HG03354 (cell line): ENCODE measurements at regions not wholly inside any gene's neighbourhood (a gene's known extent, or its start where the extent isn't known, plus 50 kb on each side); places are given as distances from the start of the nearest gene placed in this dataset.
A peak's percentile ranks its signal among the peaks of the same experiment; 100 is the strongest.
"Not testable (repeated sequence)": the region's sequence is repeated elsewhere in the genome, so short reads cannot be mapped to it uniquely, and the experiment has no call there.

ENCODE experiments used
- ATAC-seq: cut with Tn5 transposase; IDR thresholded peaks from one replicate; pipeline ENCODE4 v1.9.1; 2021; ENCODE audit warnings: mild to moderate bottlenecking; ENCODE audit not compliant: unreplicated experiment, poor library complexity, severe bottlenecking

DNA sequence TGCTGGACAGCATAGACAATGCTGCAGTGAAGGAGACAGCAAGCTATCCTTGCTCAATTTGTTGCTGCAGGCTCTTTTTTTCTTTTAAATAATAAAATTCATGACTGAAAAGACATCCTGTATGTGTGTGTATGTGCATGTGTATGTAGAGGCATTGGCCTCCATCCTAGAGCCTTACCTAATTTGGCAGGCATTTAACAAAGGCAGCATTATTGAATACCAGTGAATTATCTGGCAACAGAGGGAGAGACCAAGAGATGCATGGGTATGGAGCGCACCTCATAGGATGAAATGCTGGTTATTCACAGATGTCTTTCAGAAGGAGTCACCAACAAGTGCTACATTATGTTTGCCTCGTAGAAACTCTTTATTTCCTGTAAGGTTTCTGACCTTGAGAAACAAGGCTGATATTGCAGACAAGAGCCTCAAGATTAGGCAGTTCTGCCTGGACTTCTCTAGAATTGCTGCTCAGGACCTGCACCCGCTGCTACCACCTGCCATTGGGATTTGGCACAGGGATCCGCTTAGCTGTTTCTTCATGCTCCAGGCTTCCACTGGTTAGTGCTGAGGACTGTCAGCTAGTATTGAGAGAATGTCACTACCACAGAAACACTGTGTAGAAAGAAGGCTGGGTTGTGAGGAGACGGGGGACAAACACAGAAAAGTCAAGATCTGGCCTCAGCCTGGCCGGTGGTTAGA lies 247.7 kb upstream of the RFX3 start:
- ATAC-seq, result no peak

DNA sequence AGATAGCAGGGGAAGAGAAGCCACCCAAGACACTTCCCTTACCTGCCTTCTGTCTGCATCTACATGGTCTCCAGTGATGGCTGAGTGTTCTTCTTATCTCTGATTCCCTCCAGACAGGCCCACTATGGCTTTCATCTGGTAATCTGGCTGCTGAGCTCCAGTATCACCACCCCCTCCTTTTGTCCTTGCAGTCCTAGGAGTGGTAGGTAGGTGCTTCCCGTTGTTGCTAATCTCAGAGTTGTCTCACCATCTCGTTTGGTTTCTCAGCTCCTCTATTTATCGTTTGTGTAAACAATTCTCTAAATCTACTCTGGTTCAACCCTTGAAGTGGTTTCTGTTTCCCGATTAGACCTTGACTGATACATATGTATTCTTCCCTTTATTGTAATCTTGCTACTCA lies 243.8 kb upstream of the RFX3 start:
- no peak for ATAC-seq

DNA sequence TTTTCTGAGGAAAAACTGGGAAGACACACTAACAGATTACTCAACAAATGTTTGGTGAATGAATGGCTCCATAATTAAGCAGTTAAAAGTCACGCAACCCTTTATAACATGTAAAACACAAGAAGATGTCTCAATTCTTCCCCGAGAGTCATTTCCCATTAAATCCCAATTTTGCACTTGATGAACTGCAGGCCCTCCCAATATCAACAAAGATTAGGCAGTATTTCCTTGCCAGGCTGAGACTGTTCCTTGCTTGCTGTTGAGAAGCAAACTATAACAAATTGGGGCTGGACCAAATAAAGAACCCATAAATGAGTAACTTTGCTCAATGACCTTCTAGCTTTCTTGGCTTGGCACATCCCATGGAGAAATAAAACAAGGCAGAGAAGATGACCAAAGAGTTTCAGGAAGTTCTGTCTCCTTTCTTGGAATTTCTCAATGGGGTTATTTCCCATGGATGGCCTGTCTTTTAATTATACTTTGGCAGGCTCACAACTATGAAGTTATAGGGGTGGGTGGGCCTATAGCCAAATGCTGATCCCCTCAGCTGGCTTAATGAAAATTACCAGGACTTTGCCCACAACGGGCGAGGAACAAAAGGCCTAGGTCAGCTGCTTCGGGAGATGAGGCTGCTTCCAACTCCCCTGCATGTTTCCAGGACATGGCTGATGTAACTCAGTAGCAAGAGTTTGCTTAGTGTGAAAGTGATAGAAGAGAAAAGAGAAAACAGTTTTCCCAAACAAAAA lies 243.1 kb upstream of the RFX3 start:
- ATAC-seq, result no peak

DNA sequence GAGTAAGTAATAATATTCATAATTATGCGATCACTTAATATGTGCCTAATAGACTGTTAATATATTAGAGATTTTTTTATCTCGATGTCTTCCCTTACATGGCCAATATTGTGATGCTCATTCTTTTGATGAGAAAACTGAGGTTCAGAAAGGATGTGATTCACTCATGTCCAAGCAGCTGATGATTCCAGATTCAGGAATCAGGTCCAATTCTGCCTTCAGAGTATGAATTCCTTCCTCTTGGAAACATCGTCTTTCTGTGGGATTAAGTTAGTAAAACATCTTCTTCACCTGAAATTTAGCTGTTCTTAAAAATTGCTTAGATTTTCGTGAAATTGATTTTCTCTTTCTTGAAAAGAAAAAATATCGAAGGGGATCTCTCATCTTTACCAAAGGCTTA lies 242.5 kb upstream of the RFX3 start:
- ATAC-seq, result no peak

DNA sequence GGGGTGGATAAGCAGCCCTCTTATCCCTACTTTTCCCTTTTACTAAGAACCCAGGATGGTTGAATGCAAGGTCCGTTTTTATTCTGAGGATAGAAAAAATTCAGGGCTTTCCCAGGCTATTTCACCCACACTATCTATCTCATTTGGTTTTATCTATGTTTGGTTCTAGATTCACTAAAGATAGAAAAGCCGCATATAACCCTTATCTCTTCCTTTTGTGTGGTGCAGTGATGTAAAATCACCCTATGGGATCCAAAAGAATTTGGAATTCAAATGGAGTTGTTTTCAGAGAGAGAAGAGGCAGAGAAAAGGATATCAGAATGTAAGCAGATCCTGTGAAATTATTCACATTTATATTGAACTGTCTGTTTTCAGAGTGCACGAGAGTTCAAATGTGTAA lies 236.3 kb upstream of the RFX3 start:
- ATAC-seq, result no peak

DNA sequence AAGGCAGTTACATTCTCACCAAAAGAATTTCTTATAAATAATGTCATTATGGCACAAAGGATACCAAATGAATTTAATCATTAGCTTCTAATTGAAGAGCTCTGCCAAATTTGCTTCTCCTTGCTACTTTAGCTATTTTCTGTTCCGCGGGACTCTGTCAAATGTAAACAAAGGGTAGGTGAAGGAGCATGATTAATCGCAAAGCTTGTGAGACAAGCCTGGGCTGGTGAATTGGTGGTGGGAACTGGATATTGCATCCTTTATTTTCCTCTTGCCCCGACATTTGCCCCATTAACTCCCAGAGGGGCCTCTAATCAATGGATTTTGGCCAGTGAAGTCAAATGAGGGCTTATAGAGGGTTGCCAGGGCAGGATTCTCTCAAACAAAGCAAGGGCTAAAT lies 234.2 kb upstream of the RFX3 start:
- no peak for ATAC-seq

DNA sequence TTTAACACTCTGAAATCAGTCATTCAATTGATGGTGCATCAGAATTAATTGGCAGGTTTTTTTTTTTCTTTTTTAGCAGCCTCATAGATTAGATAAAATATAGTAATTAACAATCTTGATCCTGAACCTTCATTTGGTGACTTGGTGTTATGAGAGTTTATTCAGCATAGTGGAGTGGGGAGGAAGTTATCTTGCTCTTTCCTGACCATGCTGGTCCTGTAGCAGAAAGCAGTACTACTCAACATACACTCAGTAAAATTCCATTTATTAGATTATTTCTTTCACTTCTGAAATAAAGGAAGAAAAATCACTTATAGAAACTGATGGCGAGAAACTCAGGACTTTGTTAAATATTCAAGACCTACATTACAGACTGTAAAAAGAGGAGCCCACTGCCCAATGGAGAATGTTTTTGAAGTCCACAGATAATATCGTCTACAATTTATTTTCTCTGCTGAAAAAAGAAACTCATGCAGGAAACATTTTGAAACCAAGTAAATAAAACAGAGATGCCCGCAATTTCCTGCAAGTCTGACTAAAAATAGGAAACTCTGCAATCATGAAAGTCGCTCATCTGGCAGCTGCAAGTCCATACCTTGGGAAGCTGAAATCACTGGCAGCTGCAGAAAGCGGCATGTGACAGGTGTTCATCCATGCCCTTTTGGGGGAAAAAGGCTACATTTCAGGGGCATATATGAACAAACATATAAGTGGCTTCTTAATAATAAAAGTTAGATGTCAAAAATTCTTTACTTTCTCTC lies 233.2 kb upstream of the RFX3 start:
- peak; percentile 49 for ATAC-seq

DNA sequence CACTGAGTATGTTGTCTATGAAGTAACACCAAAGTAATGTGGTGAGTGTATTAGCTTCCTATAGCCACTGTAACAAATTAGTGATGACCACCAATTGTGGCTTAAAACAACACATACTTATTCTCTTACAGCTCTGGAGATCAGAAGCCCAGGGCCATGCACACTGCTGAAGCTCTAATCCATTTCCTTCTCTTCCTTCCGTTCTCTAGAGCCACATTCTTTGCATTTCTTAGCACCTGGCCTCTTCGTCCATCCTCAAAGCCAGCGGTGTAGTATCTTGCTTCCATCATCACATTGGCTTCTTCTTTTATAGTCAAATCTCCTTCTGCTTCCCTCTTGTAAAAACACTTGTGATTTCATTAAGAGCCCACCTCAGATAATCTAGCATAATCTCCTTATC lies 230.3 kb upstream of the RFX3 start:
- no peak for ATAC-seq

DNA sequence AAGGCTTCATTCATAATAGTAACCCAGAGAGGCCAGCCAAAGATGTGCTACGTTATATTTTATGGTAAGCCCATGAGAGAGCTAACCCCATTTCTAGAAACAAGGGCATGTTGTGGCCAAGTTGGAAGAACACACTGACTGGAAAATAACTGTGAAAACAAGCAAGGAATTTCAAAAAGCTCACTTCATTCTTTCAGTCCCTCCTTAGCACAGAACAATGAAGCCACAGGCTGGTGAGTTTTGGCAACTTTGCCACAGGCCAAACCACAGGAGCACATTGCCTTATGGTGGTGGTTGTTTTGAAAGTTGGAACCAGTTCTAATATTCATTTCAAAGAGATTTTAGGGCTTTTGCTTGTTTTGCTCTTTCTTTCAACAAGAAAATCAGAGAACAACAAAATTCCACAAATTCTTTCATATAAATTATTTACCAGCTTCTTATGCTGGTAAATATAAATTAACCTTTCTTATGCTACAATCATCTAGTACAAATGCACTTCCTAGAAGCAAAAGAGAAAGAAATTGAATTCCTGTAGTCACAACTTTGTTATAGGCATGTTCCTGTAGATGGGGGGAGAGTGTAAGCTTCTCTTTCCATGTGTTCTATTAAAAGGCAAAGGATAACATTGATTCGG lies 225.4 kb upstream of the RFX3 start:
- ATAC-seq, result no peak

DNA sequence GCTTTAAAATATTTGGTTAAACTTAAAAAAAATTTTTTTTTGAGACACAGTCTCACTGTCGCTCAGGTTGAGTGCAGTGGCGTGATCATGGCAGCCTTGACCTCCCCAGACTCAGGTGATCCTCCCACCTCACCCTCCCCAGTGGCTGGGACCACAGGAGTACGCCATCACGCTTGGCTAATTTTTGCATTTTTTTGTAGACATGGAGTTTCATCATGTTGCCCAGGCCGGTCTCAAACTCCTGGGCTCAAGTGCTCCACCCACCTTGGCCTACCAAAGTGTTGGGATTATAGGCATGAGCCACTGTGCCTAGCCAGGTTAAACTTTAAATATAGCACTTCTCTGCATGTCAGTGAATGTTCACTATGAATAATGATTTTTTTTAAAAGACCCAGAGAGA lies 224.5 kb upstream of the RFX3 start:
- no peak for ATAC-seq

DNA sequence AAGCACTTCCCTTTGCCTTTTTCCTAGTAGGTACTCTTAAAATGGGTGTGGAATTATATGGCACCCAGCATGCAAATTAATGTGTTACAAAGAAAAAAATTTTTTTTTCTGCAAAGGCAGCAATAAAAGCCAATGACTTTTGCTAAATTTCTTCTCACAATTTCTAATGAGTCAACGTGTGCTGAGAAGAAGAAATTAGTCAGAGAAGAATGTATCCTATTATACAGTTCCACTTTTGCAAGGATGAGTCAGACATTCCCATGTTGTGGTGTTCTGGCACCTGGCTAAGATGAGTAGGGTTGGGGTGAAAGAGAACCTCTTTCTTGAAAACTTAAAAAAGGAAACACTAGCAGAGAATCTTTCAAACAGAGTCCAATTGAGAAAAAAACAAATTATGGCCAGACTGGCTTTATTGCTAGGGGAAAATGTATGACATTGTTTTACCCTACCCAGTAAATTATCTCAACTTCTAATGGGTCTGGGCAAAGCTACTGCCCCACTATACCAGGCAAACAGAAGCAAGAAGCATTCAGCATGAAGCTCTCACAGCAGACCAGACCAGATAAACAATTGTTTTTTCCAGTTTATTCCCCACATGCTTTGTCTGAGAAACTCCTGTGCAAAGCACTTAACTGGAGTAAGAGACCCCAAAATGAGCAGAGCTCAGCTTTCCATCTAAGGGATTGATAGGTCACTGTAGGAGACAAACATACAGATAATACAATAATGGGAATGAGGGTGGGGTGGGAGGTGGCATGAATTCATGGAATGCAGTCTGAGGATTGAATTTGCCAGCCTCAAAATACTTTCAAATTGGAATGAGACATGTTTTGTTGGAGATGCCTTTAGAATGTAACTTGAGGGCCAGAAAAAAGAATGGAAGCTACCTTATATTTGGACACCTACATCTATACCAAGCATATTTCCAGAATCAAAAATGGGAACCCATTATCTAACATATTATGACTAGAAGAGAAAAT lies 220.8 kb upstream of the RFX3 start:
- no peak for ATAC-seq

DNA sequence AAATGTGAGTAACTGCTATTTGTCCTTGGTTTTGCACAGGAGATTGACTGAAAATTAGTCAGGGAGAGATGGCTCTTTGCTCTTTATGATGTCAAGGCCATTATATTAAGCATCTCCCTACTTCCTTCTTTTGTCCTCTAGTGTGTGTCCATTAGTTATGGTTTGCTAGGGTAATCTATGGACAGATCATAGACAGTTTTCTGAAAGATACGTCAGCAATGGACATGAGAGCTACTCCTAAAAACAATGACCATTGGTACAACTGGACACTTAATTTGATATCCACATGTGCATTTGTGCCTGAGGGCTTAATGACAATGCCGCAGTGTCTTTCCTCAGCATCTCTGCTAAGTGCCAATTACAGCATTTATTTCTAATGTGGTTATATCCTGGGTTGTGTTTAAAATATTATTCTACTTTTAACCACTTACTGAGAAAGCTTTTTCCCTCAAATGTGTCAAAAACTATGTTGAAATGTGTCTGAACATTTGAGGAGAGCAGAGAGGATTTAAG lies 218.2 kb upstream of the RFX3 start:
- ATAC-seq, result no peak

DNA sequence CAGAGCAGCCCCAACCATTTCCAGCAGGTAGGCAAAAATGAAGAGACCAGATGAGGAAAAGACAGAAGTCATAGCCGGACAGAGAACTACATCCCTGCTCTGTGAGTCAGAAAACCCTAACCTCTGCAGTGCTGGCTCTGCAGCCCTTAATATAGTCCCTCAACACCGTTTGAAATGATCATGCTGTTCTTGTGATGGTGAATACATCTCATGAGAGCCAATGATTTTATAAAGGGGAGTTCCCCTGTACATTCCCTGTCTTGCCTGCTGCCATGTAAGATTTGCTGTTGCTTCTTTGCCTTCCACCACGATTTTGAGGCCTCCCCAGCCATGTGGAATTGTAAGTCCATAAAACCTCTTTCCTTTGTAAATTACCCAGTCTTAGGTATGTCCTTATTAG lies 216.8 kb upstream of the RFX3 start:
- ATAC-seq, result no peak

DNA sequence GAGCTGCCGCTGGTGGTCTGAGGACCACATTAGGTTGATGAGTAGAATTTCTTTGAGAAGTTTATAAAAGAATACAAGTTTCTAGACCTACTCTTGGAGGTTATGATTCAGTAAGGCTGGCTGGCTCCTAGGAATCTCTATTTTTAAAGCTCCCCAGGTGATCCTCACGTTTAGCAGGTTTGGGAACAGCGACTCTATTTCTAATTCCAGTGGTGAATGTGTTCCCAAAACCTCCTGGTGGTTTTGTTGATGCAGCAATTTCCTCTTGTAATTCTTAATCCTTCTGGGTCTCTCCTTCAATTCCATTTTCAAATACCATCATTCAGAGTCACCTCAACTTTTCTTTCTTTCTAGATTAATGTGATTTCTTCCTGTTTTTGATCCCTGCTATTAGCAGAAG lies 215.9 kb upstream of the RFX3 start:
- ATAC-seq, result no peak

DNA sequence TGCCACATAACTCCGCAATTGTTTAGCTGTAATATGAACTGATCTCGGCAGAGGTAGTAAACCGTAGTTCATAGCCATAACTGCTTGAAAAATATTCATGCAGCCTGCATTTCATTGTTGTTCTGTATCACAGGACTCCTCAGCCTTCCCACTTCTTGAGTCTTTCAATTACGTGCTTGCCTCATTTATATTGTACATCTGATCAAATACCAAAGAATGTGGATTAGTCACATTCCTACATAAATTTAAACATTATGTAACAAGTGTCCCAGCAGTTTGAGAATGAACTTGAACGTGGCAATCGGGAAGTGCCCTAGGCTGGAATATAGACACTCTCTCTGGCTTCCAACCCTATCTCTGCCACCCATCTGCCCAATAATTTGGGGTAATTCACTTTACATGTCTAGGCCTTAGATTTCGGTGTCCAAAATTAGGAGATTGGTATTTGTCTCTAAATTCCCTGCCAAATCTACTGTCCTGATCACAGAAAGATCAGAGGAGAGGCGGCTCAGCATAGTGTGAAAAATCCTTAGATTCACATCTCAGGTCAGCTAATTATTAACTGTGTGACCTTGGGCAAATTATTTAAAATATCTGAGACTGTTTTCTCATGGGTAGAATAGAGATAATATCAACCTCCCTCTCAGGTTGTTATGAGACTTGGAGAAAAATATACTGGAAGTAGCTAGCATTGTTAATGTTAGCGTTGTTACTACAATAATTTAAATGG lies 215.1 kb upstream of the RFX3 start:
- no peak for ATAC-seq

DNA sequence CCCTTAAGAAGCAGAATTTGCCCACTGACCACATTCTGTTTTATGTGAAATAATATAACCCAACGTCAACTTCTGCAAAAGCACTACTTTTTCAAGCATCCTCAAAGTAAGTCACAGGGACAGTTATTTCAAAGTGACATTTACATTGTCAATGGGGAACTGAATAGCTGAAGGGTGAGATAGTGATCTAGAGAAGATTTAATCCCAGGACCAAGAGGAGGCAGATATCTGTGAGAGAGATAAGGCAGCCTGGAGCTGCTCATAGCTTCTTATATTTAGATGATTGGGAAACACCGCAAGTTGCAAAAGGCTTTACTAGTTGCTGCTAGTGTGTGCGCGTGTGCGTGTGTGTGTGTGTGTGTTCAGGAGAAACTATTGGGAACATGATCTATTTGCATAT lies 210.4 kb upstream of the RFX3 start:
- no peak for ATAC-seq

DNA sequence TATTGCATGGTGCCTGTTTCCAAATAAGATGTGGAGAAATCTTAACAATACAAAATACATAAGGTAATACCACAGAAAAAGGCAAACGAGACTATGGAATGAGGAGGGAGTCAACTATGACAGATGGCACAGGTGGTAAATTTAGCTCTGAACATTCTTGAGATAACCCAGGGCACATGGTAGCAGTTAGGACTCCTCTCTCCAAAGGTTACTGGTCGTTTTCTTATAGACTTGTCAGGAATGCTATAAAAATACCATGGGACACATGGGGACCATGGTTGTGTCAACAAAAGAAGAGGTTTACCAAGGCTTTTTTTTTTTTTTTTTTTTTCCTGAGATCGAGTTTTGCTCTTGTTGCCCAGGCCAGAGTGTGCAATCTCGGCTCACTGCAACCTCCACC lies 209.4 kb upstream of the RFX3 start:
- no peak for ATAC-seq

DNA sequence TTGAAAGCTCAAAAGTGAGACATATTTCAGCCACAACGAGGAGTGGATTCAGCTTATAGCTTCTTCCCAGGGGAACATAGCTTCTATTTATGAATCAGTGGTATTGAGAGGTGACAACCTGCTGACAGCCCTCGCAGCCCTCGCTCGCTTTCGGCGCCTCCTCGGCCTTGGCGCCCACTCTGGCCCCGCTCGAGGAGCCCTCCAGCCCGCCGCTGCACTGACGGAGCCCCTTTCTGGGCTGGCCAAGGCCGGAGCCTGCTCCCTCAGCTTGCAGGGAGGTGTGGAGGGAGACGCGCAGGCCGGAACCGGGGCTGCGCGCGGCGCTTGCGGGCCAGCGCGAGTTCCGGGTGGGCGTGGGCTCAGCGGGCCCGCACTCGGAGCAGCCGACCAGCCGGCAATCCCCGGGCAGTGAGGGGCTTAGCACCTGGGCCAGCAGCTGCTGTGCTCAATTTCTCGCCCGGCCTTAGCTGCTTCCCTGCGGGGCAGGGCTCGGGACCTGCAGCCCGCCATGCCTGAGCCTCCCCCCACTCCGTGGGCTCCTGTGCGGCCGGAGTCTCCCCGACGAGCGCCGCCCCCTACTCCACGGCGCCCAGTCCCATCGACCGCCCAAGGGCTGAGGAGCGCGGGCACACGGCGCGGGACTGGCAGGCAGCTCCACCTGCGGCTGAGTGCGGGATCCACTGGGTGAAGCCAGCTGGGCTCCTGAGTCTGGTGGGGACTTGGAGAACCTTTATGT lies 207.9 kb upstream of the RFX3 start:
- ATAC-seq, result not testable (repeated sequence)
